Epithelial cell of proximal tubule (primary cell): ENCODE measurements at regions not wholly inside any gene's neighbourhood (a gene's known extent, or its start where the extent isn't known, plus 50 kb on each side); places are given as distances from the start of the nearest gene placed in this dataset.

ENCODE experiments used
- DNase-seq: peaks from one replicate; pipeline ENCODE4 v3.0.0-alpha.2; 2011; ENCODE audit warnings: low read depth
- H3K4me3 ChIP-seq: 2 replicates; pipeline ENCODE4 v1.5.1; 2011; ENCODE audit warnings: low read depth, mild to moderate bottlenecking, low read length
- CTCF ChIP-seq: conservative IDR thresholded peaks from 2 replicates; pipeline ENCODE4 v1.5.1; 2012; ENCODE audit warnings: low read depth, mild to moderate bottlenecking, low read length

GRCh38 chr1:96509951-96510350 lies 211.6 kb upstream of the PTBP2 start:
- no peak for TF ChIP-seq CTCF
- no peak overlapping the region for H3K4me3 ChIP-seq
- DNase-seq: no peak

DNA sequence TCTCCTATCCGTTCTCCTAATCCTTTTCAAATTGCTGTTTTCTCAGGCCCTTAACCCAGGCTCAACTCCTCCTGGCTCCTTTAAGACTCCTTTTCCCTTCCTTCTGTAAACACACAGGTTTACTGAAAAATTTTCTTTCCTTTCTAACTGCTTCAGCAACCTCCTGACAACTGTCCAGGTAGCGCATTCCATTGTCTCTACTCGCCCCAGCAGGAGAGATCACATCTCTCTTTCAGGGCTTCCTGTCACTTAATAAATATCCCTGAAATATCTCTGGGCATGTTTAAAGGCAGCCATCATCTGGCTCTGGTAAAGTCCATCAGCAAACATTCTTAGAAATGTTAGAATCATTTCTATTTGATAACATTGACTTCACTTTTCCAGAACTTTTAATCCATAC lies 211.2 kb upstream of the PTBP2 start:
- DNase-seq: no peak
- TF ChIP-seq CTCF: no peak
- H3K4me3 ChIP-seq: no peak overlapping the region

DNA sequence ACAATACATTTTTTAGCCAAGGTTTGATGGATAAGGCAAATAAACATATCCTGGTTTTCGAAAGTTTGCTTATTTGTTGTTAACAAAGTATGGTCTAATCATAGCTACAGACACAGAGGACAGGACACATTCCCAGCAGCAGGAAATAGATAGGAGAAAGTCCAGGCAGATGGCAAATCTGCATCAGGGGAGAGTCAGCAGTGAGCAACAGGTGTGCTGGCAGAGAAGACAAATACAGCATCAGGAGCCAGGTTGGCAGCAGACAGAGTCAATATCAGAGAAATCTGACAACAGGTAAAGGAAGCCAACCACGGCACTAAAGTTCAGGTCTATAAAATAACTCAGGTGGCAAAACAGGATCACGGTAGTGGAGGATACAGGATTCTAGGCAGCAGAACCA lies 210.7 kb upstream of the PTBP2 start:
- no peak overlapping the region for H3K4me3 ChIP-seq
- DNase-seq: no peak
- no peak for TF ChIP-seq CTCF

- TF ChIP-seq CTCF: no peak
- no peak overlapping the region for H3K4me3 ChIP-seq
- no peak for DNase-seq
These were observed 208.4 kb upstream of the PTBP2 start for GRCh38 chr1:96513136-96513535.

- no peak for TF ChIP-seq CTCF
- no peak overlapping the region for H3K4me3 ChIP-seq
- no peak for DNase-seq
These were observed 206.2 kb upstream of the PTBP2 start for GRCh38 chr1:96515430-96515829.

DNA sequence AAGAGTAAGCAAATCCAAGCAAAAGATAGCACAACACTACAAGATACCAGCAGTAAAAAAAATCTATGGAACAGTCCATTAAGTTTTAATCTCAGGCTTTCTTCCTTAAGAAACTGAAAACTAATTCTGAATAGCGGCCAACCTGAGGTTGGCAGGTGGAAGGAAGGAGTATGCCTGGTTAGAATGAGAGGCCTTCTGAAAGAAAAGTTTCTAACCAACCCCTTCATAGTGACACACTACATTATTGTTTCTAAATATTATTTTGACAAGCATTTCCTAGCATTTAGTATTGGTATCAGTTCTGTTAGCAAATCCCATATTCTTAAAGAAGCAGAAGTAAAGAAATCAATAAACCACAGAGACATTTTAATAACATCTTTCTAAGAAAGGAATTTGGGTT lies 205.7 kb upstream of the PTBP2 start:
- no peak for DNase-seq
- no peak overlapping the region for H3K4me3 ChIP-seq
- no peak for TF ChIP-seq CTCF

GRCh38 chr1:96519851-96520578 lies 201.6 kb upstream of the PTBP2 start:
- DNase-seq: no peak
- no peak overlapping the region for H3K4me3 ChIP-seq
- no peak for TF ChIP-seq CTCF
